HepG2 (cell line): ENCODE measurements at regions not wholly inside any gene's neighbourhood (a gene's known extent, or its start where the extent isn't known, plus 50 kb on each side); places are given as distances from the start of the nearest gene placed in this dataset.
A peak's percentile ranks its signal among the peaks of the same experiment; 100 is the strongest.

Source experiments
- ARID2 ChIP-seq: sonication (generic); formaldehyde crosslinking; IDR thresholded peaks from 2 replicates; pipeline ENCODE4 v1.8.1; 2022; ENCODE audit warnings: mild to moderate bottlenecking, missing genetic modification reagents, borderline replicate concordance
- ARID3A ChIP-seq: IDR thresholded peaks from 2 replicates; pipeline ENCODE4 v1.6.1; 2012; ENCODE audit warnings: low read depth, low read length, improper control_type of control experiment
- ELF1 ChIP-seq: sonication (generic); formaldehyde crosslinking; IDR thresholded peaks from 2 replicates; pipeline ENCODE4 v1.4.0; 2020; ENCODE audit warnings: missing genetic modification reagents
- HINFP ChIP-seq: sonication (generic); formaldehyde crosslinking; IDR thresholded peaks from 2 replicates; pipeline ENCODE4 v1.4.0; 2020; ENCODE audit warnings: low read depth, mild to moderate bottlenecking, missing genetic modification reagents
- IRX3 ChIP-seq: sonication (generic); formaldehyde crosslinking; IDR thresholded peaks from 2 replicates; pipeline ENCODE4 v1.8.1; 2023; ENCODE audit warnings: mild to moderate bottlenecking, low read depth, missing genetic modification reagents, borderline replicate concordance
- KMT2A ChIP-seq: sonication (generic); formaldehyde crosslinking; IDR thresholded peaks from 2 replicates; pipeline ENCODE4 v1.4.0; 2020; ENCODE audit warnings: missing genetic modification reagents
- MYNN ChIP-seq: sonication (generic); formaldehyde crosslinking; IDR thresholded peaks from 2 replicates; pipeline ENCODE4 v1.4.0; 2020; ENCODE audit warnings: mild to moderate bottlenecking, low read depth, missing genetic modification reagents
- SAP130 ChIP-seq: IDR thresholded peaks from 2 replicates; pipeline ENCODE4 v1.6.1; 2016; ENCODE audit warnings: low read depth
- SNAPC5 ChIP-seq: sonication (generic); formaldehyde crosslinking; IDR thresholded peaks from 2 replicates; pipeline ENCODE4 v1.8.1; 2023; ENCODE audit warnings: mild to moderate bottlenecking, missing genetic modification reagents, borderline replicate concordance
- ZMAT3 ChIP-seq: sonication (generic); formaldehyde crosslinking; conservative IDR thresholded peaks from 2 replicates; pipeline ENCODE4 v1.7.0; 2021; ENCODE audit warnings: missing genetic modification reagents
- ZNF12 ChIP-seq: sonication (generic); formaldehyde crosslinking; IDR thresholded peaks from 2 replicates; pipeline ENCODE4 v1.5.0; 2020; ENCODE audit warnings: missing genetic modification reagents
- ZNF280D ChIP-seq: sonication (generic); formaldehyde crosslinking; IDR thresholded peaks from 2 replicates; pipeline ENCODE4 v1.5.1; 2020; ENCODE audit warnings: mild to moderate bottlenecking, missing genetic modification reagents
- ZNF326 ChIP-seq: sonication (generic); formaldehyde crosslinking; IDR thresholded peaks from 2 replicates; pipeline ENCODE4 v1.4.0; 2020; ENCODE audit warnings: missing genetic modification reagents, borderline replicate concordance
- ZNF501 ChIP-seq: sonication (generic); formaldehyde crosslinking; IDR thresholded peaks from 2 replicates; pipeline ENCODE4 v1.5.1; 2020; ENCODE audit warnings: mild to moderate bottlenecking, moderate library complexity, missing genetic modification reagents
- ZNF850 ChIP-seq: sonication (generic); formaldehyde crosslinking; conservative IDR thresholded peaks from 2 replicates; pipeline ENCODE4 v1.9.0; 2021; ENCODE audit warnings: mild to moderate bottlenecking, missing genetic modification reagents
- ZSCAN31 ChIP-seq: sonication (generic); formaldehyde crosslinking; IDR thresholded peaks from 2 replicates; pipeline ENCODE4 v1.5.0; 2020; ENCODE audit warnings: low read depth, mild to moderate bottlenecking, missing genetic modification reagents
- TF ChIP-seq, protein P1 (sequence below): sonication (generic); formaldehyde crosslinking; IDR thresholded peaks from 2 replicates; pipeline ENCODE4 v1.5.0; 2020; ENCODE audit warnings: mild to moderate bottlenecking, missing genetic modification reagents, moderate library complexity
- TF ChIP-seq, protein P2 (sequence below): sonication (generic); formaldehyde crosslinking; IDR thresholded peaks from 2 replicates; pipeline ENCODE4 v1.4.0; 2020; ENCODE audit warnings: missing genetic modification reagents

GRCh38 chr2:18387441-18388206, 172.8 kb downstream of the RDH14 start (continued):
- TF ChIP-seq, protein P1, sequence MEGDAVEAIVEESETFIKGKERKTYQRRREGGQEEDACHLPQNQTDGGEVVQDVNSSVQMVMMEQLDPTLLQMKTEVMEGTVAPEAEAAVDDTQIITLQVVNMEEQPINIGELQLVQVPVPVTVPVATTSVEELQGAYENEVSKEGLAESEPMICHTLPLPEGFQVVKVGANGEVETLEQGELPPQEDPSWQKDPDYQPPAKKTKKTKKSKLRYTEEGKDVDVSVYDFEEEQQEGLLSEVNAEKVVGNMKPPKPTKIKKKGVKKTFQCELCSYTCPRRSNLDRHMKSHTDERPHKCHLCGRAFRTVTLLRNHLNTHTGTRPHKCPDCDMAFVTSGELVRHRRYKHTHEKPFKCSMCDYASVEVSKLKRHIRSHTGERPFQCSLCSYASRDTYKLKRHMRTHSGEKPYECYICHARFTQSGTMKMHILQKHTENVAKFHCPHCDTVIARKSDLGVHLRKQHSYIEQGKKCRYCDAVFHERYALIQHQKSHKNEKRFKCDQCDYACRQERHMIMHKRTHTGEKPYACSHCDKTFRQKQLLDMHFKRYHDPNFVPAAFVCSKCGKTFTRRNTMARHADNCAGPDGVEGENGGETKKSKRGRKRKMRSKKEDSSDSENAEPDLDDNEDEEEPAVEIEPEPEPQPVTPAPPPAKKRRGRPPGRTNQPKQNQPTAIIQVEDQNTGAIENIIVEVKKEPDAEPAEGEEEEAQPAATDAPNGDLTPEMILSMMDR (CRISPR knock-in tag), result peak; percentile 88
- TF ChIP-seq ZNF501 (CRISPR knock-in tag) (0 out of 2 replicates have a peak, but pooled peaks have one; percentile 28), SNAPC5 (CRISPR knock-in tag) (no peak), ZNF850 (CRISPR knock-in tag) (no peak), KMT2A (CRISPR knock-in tag) (no peak), ZNF326 (CRISPR knock-in tag) (no peak), ARID3A (peak; percentile 8; the same call in 1 of the 2 replicates), MYNN (CRISPR knock-in tag) (no peak), HINFP (no peak), ARID2 (CRISPR knock-in tag) (0 out of 2 replicates have a peak, but pooled peaks have one; percentile 33), ELF1 (CRISPR knock-in tag) (peak; percentile 79), ZNF280D (CRISPR knock-in tag) (no peak), ZNF12 (CRISPR knock-in tag) (no peak), ZMAT3 (CRISPR knock-in tag) (0 out of 2 replicates have a peak, but pooled peaks have one; percentile 54), ZSCAN31 (CRISPR knock-in tag) (peak; percentile 52; the same call in 1 of the 2 replicates), IRX3 (CRISPR knock-in tag) (no peak), SAP130 (peak; percentile 35)
- TF ChIP-seq, protein P2, sequence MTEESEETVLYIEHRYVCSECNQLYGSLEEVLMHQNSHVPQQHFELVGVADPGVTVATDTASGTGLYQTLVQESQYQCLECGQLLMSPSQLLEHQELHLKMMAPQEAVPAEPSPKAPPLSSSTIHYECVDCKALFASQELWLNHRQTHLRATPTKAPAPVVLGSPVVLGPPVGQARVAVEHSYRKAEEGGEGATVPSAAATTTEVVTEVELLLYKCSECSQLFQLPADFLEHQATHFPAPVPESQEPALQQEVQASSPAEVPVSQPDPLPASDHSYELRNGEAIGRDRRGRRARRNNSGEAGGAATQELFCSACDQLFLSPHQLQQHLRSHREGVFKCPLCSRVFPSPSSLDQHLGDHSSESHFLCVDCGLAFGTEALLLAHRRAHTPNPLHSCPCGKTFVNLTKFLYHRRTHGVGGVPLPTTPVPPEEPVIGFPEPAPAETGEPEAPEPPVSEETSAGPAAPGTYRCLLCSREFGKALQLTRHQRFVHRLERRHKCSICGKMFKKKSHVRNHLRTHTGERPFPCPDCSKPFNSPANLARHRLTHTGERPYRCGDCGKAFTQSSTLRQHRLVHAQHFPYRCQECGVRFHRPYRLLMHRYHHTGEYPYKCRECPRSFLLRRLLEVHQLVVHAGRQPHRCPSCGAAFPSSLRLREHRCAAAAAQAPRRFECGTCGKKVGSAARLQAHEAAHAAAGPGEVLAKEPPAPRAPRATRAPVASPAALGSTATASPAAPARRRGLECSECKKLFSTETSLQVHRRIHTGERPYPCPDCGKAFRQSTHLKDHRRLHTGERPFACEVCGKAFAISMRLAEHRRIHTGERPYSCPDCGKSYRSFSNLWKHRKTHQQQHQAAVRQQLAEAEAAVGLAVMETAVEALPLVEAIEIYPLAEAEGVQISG (CRISPR knock-in tag), result peak; percentile 49; the same call in 1 of the 2 replicates
